ENCODE measurements at regions not wholly inside any gene's neighbourhood (a gene's known extent, or its start where the extent isn't known, plus 50 kb on each side); places are given as distances from the start of the nearest gene placed in this dataset.
"Not testable (repeated sequence)": the region's sequence is repeated elsewhere in the genome, so short reads cannot be mapped to it uniquely, and the experiment has no call there.

DNA sequence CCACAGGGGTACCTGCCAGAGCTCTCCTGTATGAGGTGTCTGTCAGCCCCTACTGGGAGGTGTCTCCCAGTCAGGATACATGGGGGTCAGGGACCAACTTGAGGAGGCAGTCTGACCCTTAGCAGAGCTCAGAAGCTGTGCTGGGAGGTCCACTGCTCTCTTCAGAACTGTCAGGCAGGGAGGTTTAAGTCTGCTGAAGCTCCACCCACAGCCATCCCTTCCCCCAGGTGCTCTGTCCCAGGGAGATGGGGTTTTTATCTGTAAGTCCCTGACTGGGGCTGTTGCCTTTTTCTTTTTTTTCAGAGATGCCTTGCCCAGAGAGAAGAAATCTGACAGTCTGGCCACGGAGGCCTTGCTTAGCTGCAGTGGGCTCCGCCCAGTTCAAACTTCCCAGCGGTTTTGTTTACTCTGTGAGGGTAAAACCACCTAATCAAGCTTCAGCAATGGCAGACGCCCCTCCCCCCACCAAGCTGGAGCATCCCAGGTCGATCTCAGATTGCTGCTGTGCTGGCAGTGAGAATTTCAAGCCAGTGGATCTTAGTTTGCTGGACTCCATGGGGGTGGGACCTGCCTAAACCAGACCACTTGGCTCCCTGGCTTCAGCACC, 118.5 kb upstream of the RADX start:
- H3K36me3 ChIP-seq (ENCODE audit: control insufficient read depth, insufficient read depth, low read length); H3K23ac ChIP-seq (ENCODE audit: low read depth, low read length); H2AFZ ChIP-seq (replicated peaks; ENCODE audit: low read length, poor library complexity); H3K79me1 ChIP-seq (ENCODE audit: low read depth in 1 of 2, low read length in 2 of 2); H3K9ac ChIP-seq (ENCODE audit: low read depth, low read length); H3K27me3 ChIP-seq (ENCODE audit: control insufficient read depth, insufficient read depth, low read length); POLR2A ChIA-PET (ENCODE audit: unreplicated experiment); H3K56ac ChIP-seq (ENCODE audit: extremely low read depth, insufficient read depth, low read length); H3K9me1 ChIP-seq (ENCODE audit: insufficient read depth, low read length); H2BK120ac ChIP-seq (ENCODE audit: low read depth, low read length); H3K4me3 ChIP-seq (ENCODE audit: insufficient read depth, low read depth, low read length); H2BK15ac ChIP-seq (ENCODE audit: low read depth, low read length); intact Hi-C loops (cut with micrococcal nuclease); H2AK5ac ChIP-seq (ENCODE audit: low read depth, low read length); H3K18ac ChIP-seq (ENCODE audit: low read depth, low read length); dilution Hi-C loops (cut with HindIII; ENCODE audit: low sequenced_read_pairs, unreplicated experiment); H4K8ac ChIP-seq (ENCODE audit: low read depth in 2 of 2, low read length in 2 of 2); H2AK9ac ChIP-seq (replicated peaks; ENCODE audit: low read depth, low read length, poor library complexity); H3K27ac ChIP-seq (ENCODE audit: insufficient read depth, low read length); H3K4me1 ChIP-seq (ENCODE audit: control insufficient read depth, insufficient read depth, low read length); BruUV-seq (replicated peaks); DNase-seq; H3K14ac ChIP-seq (replicated peaks; ENCODE audit: low read depth, low read length); CTCF ChIA-PET; H3K9me3 ChIP-seq (ENCODE audit: control insufficient read depth, insufficient read depth, low read length); H2BK20ac ChIP-seq (ENCODE audit: low read depth, low read length); H3K4ac ChIP-seq (ENCODE audit: low read depth, low read length); H3K4me2 ChIP-seq (ENCODE audit: low read depth, low read length); H4K5ac ChIP-seq (ENCODE audit: low read depth, low read length); H4K20me1 ChIP-seq (ENCODE audit: insufficient read depth, low read length); H2BK5ac ChIP-seq (ENCODE audit: low read depth, low read length, poor library complexity, severe bottlenecking); ATAC-seq (ENCODE audit: low read depth); H4K91ac ChIP-seq (ENCODE audit: insufficient read depth, low read depth, low read length): not testable (repeated sequence)
- in situ Hi-C loops (cut with MboI; ENCODE audit: low sequenced_read_pairs), result loop anchor here (25.0 kb wide), 1 partner anchor 294 kb away; no protein-coding TSS in a partner anchor
- no CpG with 5 or more reads among the region's 5 CpGs for WGBS, 2 experiments (ENCODE audit: extremely low coverage in 2 of 2, insufficient read length in 1 of 2)

Measured in IMR-90 (cell line).